ENCODE measurements at regions not wholly inside any gene's neighbourhood (a gene's known extent, or its start where the extent isn't known, plus 50 kb on each side); places are given as distances from the start of the nearest gene placed in this dataset.
A peak's percentile ranks its signal among the peaks of the same experiment; 100 is the strongest.

GRCh38 chr3:147540921-147541320, 131.8 kb downstream of the ZIC1 start:
- Histone ChIP-seq H4K12ac (ENCODE audit: low read depth, low read length) (no peak overlapping the region), H3K9me3 (ENCODE audit: insufficient read depth, low read depth, low read length) (no peaks in the 10 kb centered on the region), H3K4me3 (ENCODE audit: low read depth, low read length) (no peak overlapping the region), H2AK5ac (ENCODE audit: low read length) (no peak overlapping the region), H2BK120ac (ENCODE audit: insufficient read depth, low read length, poor library complexity) (no peak overlapping the region), H2BK5ac (ENCODE audit: low read depth, low read length, poor library complexity) (no peak overlapping the region), H3K4me1 (ENCODE audit: control insufficient read depth in 1 of 2, insufficient read depth in 2 of 2, low read length in 2 of 2) (no peaks in the 10 kb centered on the region), H2BK12ac (ENCODE audit: low read length) (no peak overlapping the region), H4K8ac (ENCODE audit: low read depth, low read length) (no peak overlapping the region), H3K4ac (ENCODE audit: low read depth, low read length) (no peak overlapping the region), H3K36me3 (ENCODE audit: control insufficient read depth in 1 of 2, insufficient read depth in 2 of 2, low read length in 2 of 2) (no peaks in the 10 kb centered on the region), H3K79me2 (ENCODE audit: control insufficient read depth, insufficient read depth, low read length, poor library complexity) (no peaks in the 10 kb centered on the region), H2AFZ (ENCODE audit: insufficient read depth, low read length, poor library complexity) (no peak overlapping the region), H3K27ac (ENCODE audit: low read depth, low read length) (no peak overlapping the region), H3K4me2 (ENCODE audit: low read length) (no peak overlapping the region), H3K18ac (ENCODE audit: low read length) (no peak overlapping the region), H4K91ac (ENCODE audit: low read depth, low read length) (no peak overlapping the region), H3K79me1 (ENCODE audit: low read length) (no peaks in the 10 kb centered on the region), H3K27me3 (ENCODE audit: insufficient read depth, low read length) (no peaks in the 10 kb centered on the region), H3K14ac (ENCODE audit: low read length) (no peak overlapping the region), H3K9ac (ENCODE audit: low read length) (no peak overlapping the region), H3K23ac (ENCODE audit: low read length) (no peak overlapping the region)
- no peak for DNase-seq

GRCh38 chr3:147544290-147544689, 135.1 kb downstream of the ZIC1 start:
- Histone ChIP-seq H3K23ac (ENCODE audit: low read length) (no peak overlapping the region), H2AK5ac (ENCODE audit: low read length) (no peak overlapping the region), H3K14ac (ENCODE audit: low read length) (no peak overlapping the region), H2BK120ac (ENCODE audit: insufficient read depth, low read length, poor library complexity) (no peak overlapping the region), H3K27me3 (ENCODE audit: insufficient read depth, low read length) (no peaks in the 10 kb centered on the region), H2BK12ac (ENCODE audit: low read length) (no peak overlapping the region), H3K4me1 (ENCODE audit: control insufficient read depth in 1 of 2, insufficient read depth in 2 of 2, low read length in 2 of 2) (no peaks in the 10 kb centered on the region), H3K36me3 (ENCODE audit: control insufficient read depth in 1 of 2, insufficient read depth in 2 of 2, low read length in 2 of 2) (no peaks in the 10 kb centered on the region), H3K79me1 (ENCODE audit: low read length) (no peaks in the 10 kb centered on the region), H3K4me3 (ENCODE audit: low read depth, low read length) (no peak overlapping the region), H4K8ac (ENCODE audit: low read depth, low read length) (no peak overlapping the region), H3K4me2 (ENCODE audit: low read length) (no peak overlapping the region), H2AFZ (ENCODE audit: insufficient read depth, low read length, poor library complexity) (no peak overlapping the region), H3K79me2 (ENCODE audit: control insufficient read depth, insufficient read depth, low read length, poor library complexity) (no peaks in the 10 kb centered on the region), H2BK5ac (ENCODE audit: low read depth, low read length, poor library complexity) (no peak overlapping the region), H3K9me3 (ENCODE audit: insufficient read depth, low read depth, low read length) (no peaks in the 10 kb centered on the region), H3K18ac (ENCODE audit: low read length) (no peak overlapping the region), H3K9ac (ENCODE audit: low read length) (no peak overlapping the region), H3K4ac (ENCODE audit: low read depth, low read length) (no peak overlapping the region), H3K27ac (ENCODE audit: low read depth, low read length) (no peak overlapping the region), H4K12ac (ENCODE audit: low read depth, low read length) (no peak overlapping the region), H4K91ac (ENCODE audit: low read depth, low read length) (no peak overlapping the region)
- DNase-seq = no peak

- H3K4me3 ChIP-seq (ENCODE audit: low read depth, low read length) = no peak overlapping the region
Observed at GRCh38 chr3:147551491-147551890, 142.3 kb downstream of the ZIC1 start.

GRCh38 chr3:147554332-147554731, 145.2 kb downstream of the ZIC1 start:
- H3K4me1 ChIP-seq (ENCODE audit: control insufficient read depth in 1 of 2, insufficient read depth in 2 of 2, low read length in 2 of 2) = no peaks in the 10 kb centered on the region
- H3K18ac ChIP-seq (ENCODE audit: low read length) = no peak overlapping the region
- H2BK120ac ChIP-seq (ENCODE audit: insufficient read depth, low read length, poor library complexity) = no peak overlapping the region
- H2AFZ ChIP-seq (ENCODE audit: insufficient read depth, low read length, poor library complexity) = no peak overlapping the region
- H2BK5ac ChIP-seq (ENCODE audit: low read depth, low read length, poor library complexity) = no peak overlapping the region
- H3K23ac ChIP-seq (ENCODE audit: low read length) = no peak overlapping the region
- no peak overlapping the region for H4K91ac ChIP-seq (ENCODE audit: low read depth, low read length)
- no peak overlapping the region for H3K14ac ChIP-seq (ENCODE audit: low read length)
- no peaks in the 10 kb centered on the region for H3K9me3 ChIP-seq (ENCODE audit: insufficient read depth, low read depth, low read length)
- no peaks in the 10 kb centered on the region for H3K79me2 ChIP-seq (ENCODE audit: control insufficient read depth, insufficient read depth, low read length, poor library complexity)
- no peaks in the 10 kb centered on the region for H3K27me3 ChIP-seq (ENCODE audit: insufficient read depth, low read length)
- H4K8ac ChIP-seq (ENCODE audit: low read depth, low read length) = no peak overlapping the region
- H3K79me1 ChIP-seq (ENCODE audit: low read length) = no peaks in the 10 kb centered on the region
- H3K4me3 ChIP-seq (ENCODE audit: low read depth, low read length) = no peak overlapping the region
- no peak overlapping the region for H3K27ac ChIP-seq (ENCODE audit: low read depth, low read length)
- no peak overlapping the region for H2AK5ac ChIP-seq (ENCODE audit: low read length)
- no peak for DNase-seq
- no peak overlapping the region for H4K12ac ChIP-seq (ENCODE audit: low read depth, low read length)
- no peak overlapping the region for H2BK12ac ChIP-seq (ENCODE audit: low read length)
- H3K9ac ChIP-seq (ENCODE audit: low read length) = no peak overlapping the region
- H3K4ac ChIP-seq (ENCODE audit: low read depth, low read length) = no peak overlapping the region
- H3K4me2 ChIP-seq (ENCODE audit: low read length) = no peak overlapping the region
- H3K36me3 ChIP-seq (ENCODE audit: control insufficient read depth in 1 of 2, insufficient read depth in 2 of 2, low read length in 2 of 2) = no peaks in the 10 kb centered on the region

More at GRCh38 chr3:147551491-147551890, 142.3 kb downstream of the ZIC1 start:
- Histone ChIP-seq H2AFZ (ENCODE audit: insufficient read depth, low read length, poor library complexity) (no peak overlapping the region), H4K12ac (ENCODE audit: low read depth, low read length) (no peak overlapping the region), H3K4me2 (ENCODE audit: low read length) (no peak overlapping the region), H4K8ac (ENCODE audit: low read depth, low read length) (no peak overlapping the region), H4K91ac (ENCODE audit: low read depth, low read length) (no peak overlapping the region), H2AK5ac (ENCODE audit: low read length) (no peak overlapping the region), H3K4me1 (ENCODE audit: control insufficient read depth in 1 of 2, insufficient read depth in 2 of 2, low read length in 2 of 2) (no peaks in the 10 kb centered on the region), H3K36me3 (ENCODE audit: control insufficient read depth in 1 of 2, insufficient read depth in 2 of 2, low read length in 2 of 2) (no peaks in the 10 kb centered on the region), H3K79me2 (ENCODE audit: control insufficient read depth, insufficient read depth, low read length, poor library complexity) (no peaks in the 10 kb centered on the region), H3K79me1 (ENCODE audit: low read length) (no peaks in the 10 kb centered on the region), H3K9ac (ENCODE audit: low read length) (no peak overlapping the region), H2BK5ac (ENCODE audit: low read depth, low read length, poor library complexity) (no peak overlapping the region), H3K18ac (ENCODE audit: low read length) (no peak overlapping the region), H3K14ac (ENCODE audit: low read length) (no peak overlapping the region), H3K27me3 (ENCODE audit: insufficient read depth, low read length) (no peaks in the 10 kb centered on the region), H3K9me3 (ENCODE audit: insufficient read depth, low read depth, low read length) (no peaks in the 10 kb centered on the region), H2BK12ac (ENCODE audit: low read length) (no peak overlapping the region), H3K23ac (ENCODE audit: low read length) (no peak overlapping the region), H3K27ac (ENCODE audit: low read depth, low read length) (no peak overlapping the region), H3K4ac (ENCODE audit: low read depth, low read length) (no peak overlapping the region), H2BK120ac (ENCODE audit: insufficient read depth, low read length, poor library complexity) (no peak overlapping the region)
- DNase-seq = no peak
- WGBS (ENCODE audit: extremely low coverage, insufficient coverage, insufficient read length) = no CpG with 5 or more reads among the region's 3 CpGs

- Histone ChIP-seq H3K36me3 (ENCODE audit: control insufficient read depth in 1 of 2, insufficient read depth in 2 of 2, low read length in 2 of 2) (no peaks in the 10 kb centered on the region), H3K79me2 (ENCODE audit: control insufficient read depth, insufficient read depth, low read length, poor library complexity) (no peaks in the 10 kb centered on the region), H3K4ac (ENCODE audit: low read depth, low read length) (no peak overlapping the region), H3K23ac (ENCODE audit: low read length) (no peak overlapping the region), H3K9me3 (ENCODE audit: insufficient read depth, low read depth, low read length) (no peaks in the 10 kb centered on the region), H3K79me1 (ENCODE audit: low read length) (no peaks in the 10 kb centered on the region), H2BK5ac (ENCODE audit: low read depth, low read length, poor library complexity) (no peak overlapping the region), H3K27ac (ENCODE audit: low read depth, low read length) (no peak overlapping the region), H3K14ac (ENCODE audit: low read length) (no peak overlapping the region), H4K91ac (ENCODE audit: low read depth, low read length) (no peak overlapping the region), H3K27me3 (ENCODE audit: insufficient read depth, low read length) (no peaks in the 10 kb centered on the region), H2BK120ac (ENCODE audit: insufficient read depth, low read length, poor library complexity) (no peak overlapping the region), H3K9ac (ENCODE audit: low read length) (no peak overlapping the region), H3K4me3 (ENCODE audit: low read depth, low read length) (no peak overlapping the region), H4K12ac (ENCODE audit: low read depth, low read length) (no peak overlapping the region), H3K18ac (ENCODE audit: low read length) (no peak overlapping the region), H4K8ac (ENCODE audit: low read depth, low read length) (no peak overlapping the region), H3K4me2 (ENCODE audit: low read length) (no peak overlapping the region), H2AFZ (ENCODE audit: insufficient read depth, low read length, poor library complexity) (no peak overlapping the region), H2AK5ac (ENCODE audit: low read length) (no peak overlapping the region), H2BK12ac (ENCODE audit: low read length) (no peak overlapping the region), H3K4me1 (ENCODE audit: control insufficient read depth in 1 of 2, insufficient read depth in 2 of 2, low read length in 2 of 2) (no peaks in the 10 kb centered on the region)
- DNase-seq = peak in 1 of 2 donors; percentile 13
Observed at GRCh38 chr3:147572970-147573340, 163.8 kb downstream of the ZIC1 start.

Measured in trophoblast cell (in vitro differentiated cells and primary cell).